ENCODE measurements at regions not wholly inside any gene's neighbourhood (a gene's known extent, or its start where the extent isn't known, plus 50 kb on each side); places are given as distances from the start of the nearest gene placed in this dataset.

DNA sequence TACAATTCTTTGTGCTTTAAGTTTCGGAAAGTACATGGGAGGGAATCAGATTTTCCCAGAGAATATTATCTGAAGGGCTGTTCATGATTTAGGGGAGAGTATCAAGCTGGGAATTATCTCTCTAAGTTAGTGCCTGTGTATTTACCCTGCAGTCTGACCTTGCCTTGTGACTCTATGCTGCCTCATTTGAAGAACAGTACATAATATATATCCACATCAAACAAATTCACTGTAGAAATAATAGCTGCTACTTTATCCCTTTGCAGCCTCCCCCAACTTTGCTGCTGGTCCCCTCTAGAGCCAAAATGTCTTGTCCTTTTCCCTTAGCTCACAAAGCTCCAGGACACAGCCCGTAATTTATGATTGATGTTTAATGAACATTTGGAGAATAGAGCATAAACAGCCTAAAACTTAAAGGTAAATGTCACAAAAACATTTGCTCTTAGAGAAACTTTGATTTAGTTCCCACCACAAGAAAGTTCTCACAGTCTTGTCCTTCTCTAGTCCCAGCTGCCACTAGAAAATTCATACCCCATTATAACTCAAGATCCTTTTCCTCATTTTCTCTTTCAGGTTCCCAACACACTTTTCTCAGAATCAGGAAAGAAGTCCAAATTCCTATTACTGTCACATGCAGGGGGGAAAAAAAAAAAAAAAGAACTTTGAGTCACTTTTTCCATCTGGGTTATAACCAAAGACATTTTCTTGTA, 1009.6 kb downstream of the FLRT2 start:
- no peak for DNase-seq

DNA sequence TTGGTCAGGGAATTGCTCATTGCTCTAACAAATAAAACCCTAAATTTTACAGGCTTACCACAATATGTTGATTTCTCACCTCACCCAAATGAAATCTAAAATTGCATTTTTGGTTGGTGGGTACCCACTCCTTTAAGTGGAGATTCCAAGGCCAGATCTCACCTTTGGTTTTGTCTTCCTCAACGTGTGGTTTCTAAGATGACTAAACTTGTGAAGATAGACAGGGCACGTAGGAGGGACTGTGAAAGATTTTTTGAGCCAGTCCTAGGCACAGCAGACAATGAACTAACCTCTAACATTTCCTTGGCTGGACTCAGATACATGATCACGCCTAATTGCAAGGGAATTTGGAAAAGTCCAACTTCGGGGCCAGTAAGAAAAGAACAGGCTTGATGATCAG, 1003.9 kb downstream of the FLRT2 start:
- DNase-seq = no peak

GRCh38 chr14:86532219-86532618, 1002.3 kb downstream of the FLRT2 start:
- DNase-seq = no peak

- DNase-seq = no peak
These were observed 1000.5 kb downstream of the FLRT2 start for GRCh38 chr14:86530457-86530856.

- DNase-seq = no peak
These were observed 997.4 kb downstream of the FLRT2 start for GRCh38 chr14:86527312-86527711.

DNA sequence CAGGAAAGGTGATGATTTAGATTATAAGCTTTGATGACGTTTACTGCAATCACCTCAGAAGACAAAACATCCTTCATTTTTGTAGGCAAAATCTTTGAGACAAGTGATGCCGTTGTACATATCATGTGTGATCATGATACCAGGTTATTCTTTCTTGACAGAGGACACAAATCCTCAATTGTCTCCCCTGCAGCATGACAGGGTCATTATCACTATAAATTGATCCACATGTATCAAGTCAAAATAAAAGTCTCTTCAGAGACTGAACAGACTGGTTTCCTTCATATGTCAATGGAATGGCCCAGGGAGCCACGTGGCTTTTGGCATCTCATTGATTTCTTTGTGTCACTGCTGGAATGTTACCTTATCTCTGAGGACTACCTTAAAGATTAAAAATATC, 995.7 kb downstream of the FLRT2 start:
- DNase-seq = no peak

DNA sequence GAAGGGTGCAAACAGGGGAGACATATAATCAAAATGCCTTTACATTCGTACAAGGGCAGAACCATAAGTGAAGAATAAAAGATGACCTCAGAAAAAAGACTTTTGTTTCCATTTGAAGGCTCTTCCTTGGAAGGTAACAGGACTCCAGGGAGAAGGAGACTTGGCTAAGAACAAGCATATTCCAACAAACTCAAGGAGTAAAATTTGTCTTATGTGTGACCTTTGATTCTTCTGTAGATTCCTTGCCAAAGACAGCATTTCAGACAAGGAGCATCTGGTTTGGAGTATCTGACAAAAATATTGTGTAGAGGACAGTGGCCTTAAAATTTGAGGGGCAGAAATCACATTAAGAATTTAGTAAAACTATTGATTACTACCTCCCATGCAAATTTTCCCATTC, 991.9 kb downstream of the FLRT2 start:
- DNase-seq = no peak

DNA sequence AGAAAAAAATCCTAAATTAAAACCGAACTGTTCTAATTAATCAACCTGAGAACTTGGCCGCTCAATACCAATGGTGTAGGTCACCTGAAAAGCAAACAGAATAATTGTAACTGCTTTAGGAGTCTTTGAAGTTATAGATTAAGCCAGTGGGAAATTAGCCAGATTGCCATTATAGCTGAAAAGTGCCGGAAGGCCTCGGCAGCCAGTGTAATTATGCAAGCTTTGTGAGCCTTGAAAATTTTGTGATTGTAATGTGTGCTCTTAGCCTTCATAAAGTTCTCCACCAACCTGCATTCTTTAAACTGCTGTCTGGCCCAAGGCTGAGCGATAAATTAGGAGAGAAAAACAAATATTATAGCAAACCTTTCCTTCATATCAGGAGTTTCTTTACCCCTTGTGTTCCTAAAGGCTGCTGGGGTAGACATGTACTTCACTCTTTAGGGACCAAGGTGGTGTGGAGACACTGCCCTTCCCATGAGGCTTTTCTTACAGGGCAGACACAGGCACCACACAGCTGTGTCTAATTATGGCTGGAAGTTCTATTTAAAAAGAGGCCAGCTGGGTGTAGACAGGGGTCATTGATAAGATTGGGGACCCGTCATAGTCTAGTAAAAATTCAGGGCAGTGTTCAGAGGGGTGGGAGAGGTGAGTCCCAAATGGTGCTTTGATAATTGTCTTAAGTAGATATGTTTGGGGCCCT, 991.2 kb downstream of the FLRT2 start:
- DNase-seq = no peak

GRCh38 chr14:86518298-86518697, 988.4 kb downstream of the FLRT2 start:
- DNase-seq = no peak

DNA sequence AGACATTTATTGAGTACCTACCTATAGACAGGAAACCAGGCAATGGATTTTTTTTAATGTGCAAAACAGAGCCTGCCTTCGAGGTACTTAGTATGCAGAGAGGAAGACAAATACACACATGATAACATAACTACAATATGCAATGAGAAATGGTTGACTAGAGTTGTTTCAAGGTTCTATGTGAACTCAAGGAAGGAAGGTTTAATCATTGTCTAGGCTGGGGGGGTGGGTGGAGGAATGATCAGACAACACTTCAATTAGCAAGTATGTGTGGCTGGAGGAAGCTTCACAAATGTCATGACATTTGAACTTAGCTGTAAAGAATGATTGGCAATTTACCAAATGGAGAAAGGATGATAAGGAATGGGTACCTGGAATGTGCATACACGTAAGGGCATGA, 985.3 kb downstream of the FLRT2 start:
- DNase-seq = no peak

- no peak for DNase-seq
These were observed 983.6 kb downstream of the FLRT2 start for GRCh38 chr14:86513564-86513963.

DNA sequence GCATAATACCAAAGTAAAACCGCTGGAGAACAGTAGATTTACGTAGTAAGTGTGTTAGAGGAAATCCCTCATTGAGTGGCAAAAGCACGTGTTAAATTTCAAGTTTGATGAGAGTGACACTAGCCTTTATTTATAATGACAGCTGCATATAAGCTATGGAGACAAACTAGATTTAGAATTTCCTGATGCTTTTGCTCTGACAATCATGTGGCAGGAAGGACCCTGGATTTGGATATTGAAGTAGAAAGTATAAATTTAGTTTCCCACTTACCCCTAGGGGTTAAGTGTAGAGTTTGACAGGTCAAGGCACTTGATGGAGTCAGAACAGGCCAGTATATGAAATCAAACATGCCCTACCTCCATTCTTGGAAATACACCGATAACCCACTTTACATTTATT, 983.1 kb downstream of the FLRT2 start:
- no peak for DNase-seq

DNA sequence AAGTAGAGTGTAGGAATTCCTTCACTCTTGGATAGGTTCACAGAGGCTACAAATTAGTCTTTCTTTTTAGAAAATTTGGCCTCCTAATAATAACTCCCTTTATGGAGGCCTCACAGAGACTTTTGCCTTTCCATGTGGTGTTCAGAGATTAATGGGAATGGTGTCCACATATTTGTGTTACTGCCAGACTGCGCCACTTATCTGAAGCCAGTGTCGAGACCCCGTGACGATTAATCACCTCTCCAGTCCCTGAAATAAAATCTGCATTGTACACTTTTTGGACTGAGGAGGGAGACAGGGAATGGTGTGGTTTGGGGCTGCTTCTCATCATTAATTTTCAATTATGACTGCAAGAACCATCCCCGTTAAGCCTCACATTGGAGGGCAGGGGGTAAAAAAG, 980.5 kb downstream of the FLRT2 start:
- DNase-seq = no peak

DNA sequence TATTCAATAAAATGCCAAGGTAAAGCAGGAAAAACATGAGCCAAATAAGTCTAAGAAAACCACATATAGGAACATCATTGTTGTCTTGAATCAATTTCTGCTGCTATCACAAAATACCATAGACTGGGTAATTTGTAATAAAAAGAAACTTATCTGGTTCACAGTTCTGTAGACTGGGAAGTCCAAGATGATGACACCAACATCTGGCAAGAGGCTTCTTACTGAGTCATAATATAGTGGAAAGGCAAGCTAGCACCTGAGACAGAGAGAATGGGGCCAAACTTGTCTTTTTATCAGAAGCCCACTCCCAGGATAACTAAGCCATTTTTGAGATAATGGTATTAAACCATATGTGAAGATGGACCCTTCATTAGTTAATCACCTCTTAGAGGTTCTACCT, 975.9 kb downstream of the FLRT2 start:
- no peak for DNase-seq

- no peak for DNase-seq
These were observed 971.7 kb downstream of the FLRT2 start for GRCh38 chr14:86501611-86502010.

DNA sequence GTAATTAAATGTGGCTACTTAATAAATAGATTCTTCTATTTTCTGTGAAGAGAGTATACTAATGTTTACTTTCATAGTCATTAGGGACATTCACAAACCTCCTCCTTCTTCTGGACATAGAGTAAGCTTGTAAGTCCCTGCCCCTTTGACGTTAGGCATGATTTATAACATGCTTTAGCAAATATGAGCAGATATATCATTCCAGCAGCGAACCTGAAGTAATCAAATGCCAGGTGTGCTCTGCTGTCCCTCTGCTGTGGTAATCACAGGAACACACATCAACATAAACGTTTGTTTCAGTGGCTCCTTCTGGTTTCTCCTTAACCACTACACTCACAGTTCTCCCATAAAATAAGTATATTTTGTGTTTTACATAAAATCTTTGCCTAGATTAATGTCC, 961.8 kb downstream of the FLRT2 start:
- DNase-seq = no peak

GRCh38 chr14:86481104-86481503, 951.2 kb downstream of the FLRT2 start:
- DNase-seq = no peak

DNA sequence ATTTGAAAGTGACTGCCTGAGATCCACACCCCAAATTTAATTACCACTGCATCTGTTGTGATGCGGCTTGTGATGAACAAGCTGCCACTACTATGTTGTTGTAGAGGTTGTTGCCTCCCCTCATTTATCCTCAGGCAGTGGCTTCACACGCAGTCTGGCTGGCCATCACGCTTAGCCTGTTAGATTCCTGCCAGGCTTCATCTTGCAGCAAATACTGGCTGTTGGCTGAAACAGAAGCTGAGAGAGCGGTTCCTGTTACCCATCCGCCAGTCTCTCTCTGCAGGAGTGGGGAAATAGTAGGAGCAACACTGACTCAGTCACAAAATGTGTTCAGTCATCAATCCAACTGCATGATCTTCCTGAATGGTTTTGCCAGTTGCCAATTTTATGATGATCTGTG, 934.4 kb downstream of the FLRT2 start:
- DNase-seq = no peak

DNA sequence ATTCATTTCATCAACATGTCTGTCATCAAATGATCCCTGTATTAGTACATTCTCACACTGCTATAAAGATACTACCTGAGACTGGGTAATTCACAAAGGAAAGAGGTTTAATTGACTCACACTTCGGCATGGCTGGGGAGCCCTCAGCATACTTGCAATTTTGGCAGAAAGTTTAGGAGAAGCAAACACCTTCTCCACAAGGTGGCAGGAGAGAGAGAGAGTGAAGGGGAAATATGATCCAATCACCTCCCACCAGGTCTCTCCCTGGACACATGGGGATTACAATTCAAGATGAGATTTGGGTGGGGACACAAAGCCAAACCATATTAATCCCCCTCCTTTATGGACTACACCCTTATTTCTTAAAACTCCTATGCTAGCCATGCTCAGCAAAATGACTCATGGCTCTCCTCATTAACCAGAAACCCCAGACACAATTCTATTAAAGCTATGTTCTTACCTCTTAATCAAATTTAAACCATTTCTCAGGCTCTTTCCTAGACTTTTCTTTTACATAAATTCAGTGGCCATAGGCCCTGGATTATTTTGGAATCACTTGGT, 932.3 kb downstream of the FLRT2 start:
- DNase-seq = no peak

GRCh38 chr14:86457481-86458135, 927.7 kb downstream of the FLRT2 start:
- DNase-seq = no peak

- DNase-seq = no peak
These were observed 920.1 kb downstream of the FLRT2 start for GRCh38 chr14:86450085-86450484.

DNA sequence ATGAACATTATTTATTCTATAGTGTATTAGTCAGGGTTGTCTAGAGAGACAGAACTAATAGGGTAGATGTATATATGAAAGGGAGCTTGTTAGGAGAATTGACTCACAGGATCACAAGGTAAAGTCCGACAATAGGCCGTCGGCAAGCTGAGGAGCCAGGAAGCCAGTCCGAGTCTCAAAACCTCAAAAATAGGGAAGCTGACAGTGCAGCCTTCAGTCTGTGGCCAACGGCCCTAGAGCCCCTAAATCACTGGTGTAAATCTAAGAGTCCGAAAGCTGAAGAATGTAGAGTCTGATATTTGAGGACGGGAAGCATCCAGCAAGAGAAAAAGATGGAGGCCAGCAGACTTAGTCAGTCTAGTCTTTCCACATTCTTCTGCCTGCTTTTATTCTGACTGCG, 912.2 kb downstream of the FLRT2 start:
- no peak for DNase-seq

- DNase-seq = no peak
These were observed 900.9 kb downstream of the FLRT2 start for GRCh38 chr14:86430853-86431252.

GRCh38 chr14:86423214-86423613, 893.3 kb downstream of the FLRT2 start:
- no peak for DNase-seq

All from NCI-H226 (cell line).